ACC112 (cell line): ENCODE measurements at regions not wholly inside any gene's neighbourhood (a gene's known extent, or its start where the extent isn't known, plus 50 kb on each side); places are given as distances from the start of the nearest gene placed in this dataset.

Experiments used
- H2AFZ ChIP-seq: fragments of 200-600 bp; sonication (generic); one replicate; pipeline ENCODE4 v1.6.0; 2017; ENCODE audit warnings: antibody characterized with exemption, low read length; ENCODE audit not compliant: unreplicated experiment
- H3K27ac ChIP-seq: fragments of 200-600 bp; sonication (generic); 2 replicates; pipeline ENCODE4 v1.5.1; 2014; ENCODE audit warnings: low read depth, mild to moderate bottlenecking, antibody characterized with exemption, low read length, moderate library complexity
- H3K27me3 ChIP-seq: fragments of 200-600 bp; sonication (generic); 2 replicates; pipeline ENCODE4 v1.6.1; 2014; ENCODE audit warnings: mild to moderate bottlenecking, antibody characterized with exemption, low read length, moderate library complexity, mixed read lengths; ENCODE audit not compliant: insufficient read depth
- H3K36me3 ChIP-seq: fragments of 200-600 bp; sonication (generic); 2 replicates; pipeline ENCODE4 v1.6.1; 2016; ENCODE audit warnings: mild to moderate bottlenecking, antibody characterized with exemption, low read length, moderate library complexity, mixed read lengths; ENCODE audit not compliant: insufficient read depth
- H3K4me1 ChIP-seq: fragments of 200-600 bp; sonication (generic); one replicate; pipeline ENCODE4 v1.6.1; 2016; ENCODE audit warnings: low read length, mixed read lengths; ENCODE audit not compliant: insufficient read depth, unreplicated experiment, control insufficient read depth
- H3K4me3 ChIP-seq: fragments of 200-600 bp; sonication (generic); 2 replicates; pipeline ENCODE4 v1.5.1; 2014; ENCODE audit warnings: mild to moderate bottlenecking, low read depth, low read length
- H3K79me2 ChIP-seq: fragments of 200-600 bp; sonication (generic); one replicate; pipeline ENCODE4 v1.6.0; 2016; ENCODE audit warnings: low read length; ENCODE audit not compliant: control insufficient read depth, unreplicated experiment, insufficient read depth

GRCh38 chr18:29586210-29586609 lies 1409.3 kb upstream of the CDH2 start:
- no peaks in the 10 kb centered on the region for H3K36me3 ChIP-seq

GRCh38 chr18:29560270-29560669 lies 1383.3 kb upstream of the CDH2 start:
- Histone ChIP-seq H3K27ac (no peak overlapping the region), H2AFZ (no peak overlapping the region), H3K79me2 (no peaks in the 10 kb centered on the region), H3K4me3 (no peak overlapping the region), H3K36me3 (no peaks in the 10 kb centered on the region), H3K4me1 (no peaks in the 10 kb centered on the region), H3K27me3 (no peaks in the 10 kb centered on the region)

More at GRCh38 chr18:29586210-29586609, 1409.3 kb upstream of the CDH2 start:
- H3K79me2 ChIP-seq, result no peaks in the 10 kb centered on the region
- H3K4me3 ChIP-seq, result no peak overlapping the region
- no peak overlapping the region for H2AFZ ChIP-seq
- no peaks in the 10 kb centered on the region for H3K4me1 ChIP-seq
- H3K27me3 ChIP-seq, result no peaks in the 10 kb centered on the region
- H3K27ac ChIP-seq, result no peak overlapping the region

GRCh38 chr18:29556070-29556469 lies 1379.1 kb upstream of the CDH2 start:
- Histone ChIP-seq H3K36me3 (no peaks in the 10 kb centered on the region), H2AFZ (no peak overlapping the region), H3K4me1 (no peaks in the 10 kb centered on the region), H3K27ac (no peak overlapping the region), H3K27me3 (no peaks in the 10 kb centered on the region), H3K79me2 (no peaks in the 10 kb centered on the region), H3K4me3 (no peak overlapping the region)

GRCh38 chr18:29549759-29550158 lies 1372.8 kb upstream of the CDH2 start:
- Histone ChIP-seq H3K4me3 (no peak overlapping the region), H3K79me2 (no peaks in the 10 kb centered on the region), H3K27me3 (no peaks in the 10 kb centered on the region), H3K4me1 (no peaks in the 10 kb centered on the region), H3K27ac (no peak overlapping the region), H3K36me3 (no peaks in the 10 kb centered on the region), H2AFZ (no peak overlapping the region)

- no peak overlapping the region for H3K27ac ChIP-seq
- no peaks in the 10 kb centered on the region for H3K27me3 ChIP-seq
- H3K79me2 ChIP-seq, result no peaks in the 10 kb centered on the region
- no peak overlapping the region for H2AFZ ChIP-seq
- H3K4me1 ChIP-seq, result no peaks in the 10 kb centered on the region
- H3K36me3 ChIP-seq, result no peaks in the 10 kb centered on the region
- H3K4me3 ChIP-seq, result no peak overlapping the region
These were observed 1370.7 kb upstream of the CDH2 start for GRCh38 chr18:29547626-29548025.

GRCh38 chr18:29540548-29540947 lies 1363.6 kb upstream of the CDH2 start:
- Histone ChIP-seq H2AFZ (no peak overlapping the region), H3K27me3 (no peaks in the 10 kb centered on the region), H3K79me2 (no peaks in the 10 kb centered on the region), H3K4me3 (no peak overlapping the region), H3K4me1 (no peaks in the 10 kb centered on the region), H3K27ac (no peak overlapping the region), H3K36me3 (no peaks in the 10 kb centered on the region)

- H3K4me1 ChIP-seq, result no peaks in the 10 kb centered on the region
- no peak overlapping the region for H3K4me3 ChIP-seq
- H2AFZ ChIP-seq, result no peak overlapping the region
- H3K36me3 ChIP-seq, result no peaks in the 10 kb centered on the region
- no peaks in the 10 kb centered on the region for H3K79me2 ChIP-seq
- H3K27me3 ChIP-seq, result no peaks in the 10 kb centered on the region
- no peak overlapping the region for H3K27ac ChIP-seq
These were observed 1354.8 kb upstream of the CDH2 start for GRCh38 chr18:29531746-29532145.

- Histone ChIP-seq H3K36me3 (no peaks in the 10 kb centered on the region), H3K4me1 (no peaks in the 10 kb centered on the region), H3K27me3 (no peaks in the 10 kb centered on the region), H2AFZ (no peak overlapping the region), H3K79me2 (no peaks in the 10 kb centered on the region), H3K4me3 (no peak overlapping the region), H3K27ac (no peak overlapping the region)
These were observed 1346.4 kb upstream of the CDH2 start for GRCh38 chr18:29523371-29523770.

- H3K36me3 ChIP-seq, result no peaks in the 10 kb centered on the region
- H3K4me1 ChIP-seq, result no peaks in the 10 kb centered on the region
- no peaks in the 10 kb centered on the region for H3K79me2 ChIP-seq
- H3K4me3 ChIP-seq, result no peak overlapping the region
- no peak overlapping the region for H3K27ac ChIP-seq
- no peak overlapping the region for H2AFZ ChIP-seq
- no peaks in the 10 kb centered on the region for H3K27me3 ChIP-seq
These were observed 1335.8 kb upstream of the CDH2 start for GRCh38 chr18:29512761-29513160.

- Histone ChIP-seq H3K27me3 (no peaks in the 10 kb centered on the region), H2AFZ (no peak overlapping the region), H3K36me3 (no peaks in the 10 kb centered on the region), H3K79me2 (no peaks in the 10 kb centered on the region), H3K27ac (no peak overlapping the region), H3K4me1 (no peaks in the 10 kb centered on the region), H3K4me3 (no peak overlapping the region)
These were observed 1335.3 kb upstream of the CDH2 start for GRCh38 chr18:29512203-29512602.

GRCh38 chr18:29501952-29502351 lies 1325.0 kb upstream of the CDH2 start:
- no peak overlapping the region for H3K4me3 ChIP-seq
- peak overlapping the region; percentile 46 for H2AFZ ChIP-seq
- H3K4me1 ChIP-seq, result peaks cover 12% of the 10 kb centered on the region
- H3K27me3 ChIP-seq, result no peaks in the 10 kb centered on the region
- no peaks in the 10 kb centered on the region for H3K79me2 ChIP-seq
- no peaks in the 10 kb centered on the region for H3K36me3 ChIP-seq
- H3K27ac ChIP-seq, result peak overlapping the region; percentile 85
